Epithelial cell of proximal tubule (primary cell): ENCODE measurements at regions not wholly inside any gene's neighbourhood (a gene's known extent, or its start where the extent isn't known, plus 50 kb on each side); places are given as distances from the start of the nearest gene placed in this dataset.

Source experiments
- DNase-seq: peaks from one replicate; pipeline ENCODE4 v3.0.0-alpha.2; 2011; ENCODE audit warnings: low read depth
- H3K4me3 ChIP-seq: 2 replicates; pipeline ENCODE4 v1.5.1; 2011; ENCODE audit warnings: low read depth, mild to moderate bottlenecking, low read length
- CTCF ChIP-seq: conservative IDR thresholded peaks from 2 replicates; pipeline ENCODE4 v1.5.1; 2012; ENCODE audit warnings: low read depth, mild to moderate bottlenecking, low read length

GRCh38 chr4:145427991-145428390, 53.7 kb upstream of the SMAD1 start:
- H3K4me3 ChIP-seq, result no peak overlapping the region
- TF ChIP-seq CTCF, result no peak
- DNase-seq, result no peak

- no peak overlapping the region for H3K4me3 ChIP-seq
- no peak for DNase-seq
- TF ChIP-seq CTCF, result no peak
Observed at GRCh38 chr4:145427221-145427620, 54.4 kb upstream of the SMAD1 start.

- DNase-seq, result no peak
- H3K4me3 ChIP-seq, result no peak overlapping the region
- no peak for TF ChIP-seq CTCF
Observed at GRCh38 chr4:145423017-145423708, 58.5 kb upstream of the SMAD1 start.

GRCh38 chr4:145420595-145421214, 60.9 kb upstream of the SMAD1 start:
- TF ChIP-seq CTCF, result no peak
- H3K4me3 ChIP-seq, result no peak overlapping the region
- peak; percentile 7 for DNase-seq

- no peak overlapping the region for H3K4me3 ChIP-seq
- no peak for TF ChIP-seq CTCF
- no peak for DNase-seq
Observed at GRCh38 chr4:145418739-145419138, 62.9 kb upstream of the SMAD1 start.

- no peak for DNase-seq
- no peak overlapping the region for H3K4me3 ChIP-seq
- TF ChIP-seq CTCF, result no peak
Observed at GRCh38 chr4:145417348-145418130, 64.1 kb upstream of the SMAD1 start.
